Activated CD4-positive, CD25-positive, alpha-beta regulatory T cell treated with anti-CD3 and anti-CD28 coated beads, Interleukin-2, amount 50 U/mL, for 16 hours (primary cell): ENCODE measurements at regions not wholly inside any gene's neighbourhood (a gene's known extent, or its start where the extent isn't known, plus 50 kb on each side); places are given as distances from the start of the nearest gene placed in this dataset.

ENCODE experiments used
- DNase-seq: peaks from one replicate; pipeline ENCODE4 v3.0.0-alpha.2; 2020; ENCODE audit warnings: low read depth, low spot score

DNA sequence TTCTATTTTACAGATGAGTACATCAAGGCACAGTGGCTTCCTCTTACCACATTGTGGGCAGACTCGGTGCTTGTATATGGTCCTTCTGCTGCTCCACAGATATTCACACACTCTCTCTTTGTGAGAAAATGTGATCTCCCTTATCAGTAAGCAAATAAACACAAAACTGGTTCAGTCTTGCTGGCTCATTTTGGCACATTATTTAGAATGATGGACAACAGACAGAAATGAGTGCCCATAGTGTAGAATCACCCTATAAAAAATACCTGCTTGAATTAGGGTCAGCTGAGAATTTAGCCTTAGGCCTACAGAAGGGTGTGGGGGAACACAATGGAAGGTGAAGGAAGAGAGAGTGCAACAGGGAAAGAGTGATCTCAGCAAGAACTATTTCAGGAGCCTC, 423.1 kb downstream of the HLX start:
- DNase-seq, result no peak

DNA sequence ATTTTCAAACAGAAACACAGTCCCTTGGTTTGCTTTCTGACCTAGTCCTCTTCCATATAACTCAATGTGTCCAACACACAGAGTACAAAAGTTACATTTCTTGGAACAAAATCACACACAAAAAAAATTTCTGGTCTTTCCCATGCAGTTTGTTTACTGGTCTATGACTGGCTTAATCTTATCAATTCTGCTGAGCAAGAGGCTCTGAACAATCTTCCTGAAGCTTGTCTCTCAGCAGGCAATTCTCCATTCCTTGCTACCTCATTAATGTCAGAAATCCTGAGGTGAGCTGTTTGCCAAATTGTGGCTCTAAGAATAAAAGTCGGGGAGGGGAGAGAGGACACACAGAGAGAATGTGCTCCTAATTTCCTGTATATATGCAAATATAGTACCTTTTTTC, 423.6 kb downstream of the HLX start:
- DNase-seq, result no peak

DNA sequence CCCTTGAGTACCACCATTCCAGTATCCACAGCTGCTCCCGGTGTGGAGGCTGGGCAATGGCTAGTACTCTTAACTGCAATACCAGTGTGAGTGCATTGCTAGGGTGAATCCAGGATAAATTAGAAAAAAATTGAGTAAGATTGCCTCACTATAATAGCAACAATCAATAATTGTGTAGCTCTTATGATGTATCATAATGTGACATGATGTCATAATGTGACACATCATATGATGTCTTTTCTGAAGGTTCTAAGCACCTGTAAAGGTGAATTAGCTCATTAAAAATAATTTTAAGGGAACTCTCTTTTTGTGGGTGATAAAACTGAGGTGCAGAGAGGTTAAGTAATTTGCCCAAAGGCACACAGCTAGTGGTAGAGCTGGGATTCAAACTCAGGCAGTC, 424.4 kb downstream of the HLX start:
- no peak for DNase-seq

DNA sequence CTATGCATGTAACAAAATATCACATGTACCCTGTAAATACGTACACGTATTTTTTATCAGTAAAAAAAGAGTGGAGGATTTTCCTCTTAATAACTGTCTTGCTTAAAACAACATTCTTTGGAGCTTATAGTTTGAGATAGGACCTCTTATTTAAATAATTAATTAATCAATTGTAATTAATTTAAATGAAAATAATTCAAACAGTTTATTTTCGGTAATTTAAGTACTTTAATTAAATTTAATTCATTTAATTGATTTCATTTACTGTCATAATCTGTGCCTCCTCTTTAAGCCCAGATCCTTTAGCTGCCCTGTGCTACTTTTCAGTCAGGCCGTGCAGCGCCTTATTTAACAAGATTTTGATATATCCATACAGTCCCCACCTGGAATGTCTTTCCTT, 427.0 kb downstream of the HLX start:
- no peak for DNase-seq

DNA sequence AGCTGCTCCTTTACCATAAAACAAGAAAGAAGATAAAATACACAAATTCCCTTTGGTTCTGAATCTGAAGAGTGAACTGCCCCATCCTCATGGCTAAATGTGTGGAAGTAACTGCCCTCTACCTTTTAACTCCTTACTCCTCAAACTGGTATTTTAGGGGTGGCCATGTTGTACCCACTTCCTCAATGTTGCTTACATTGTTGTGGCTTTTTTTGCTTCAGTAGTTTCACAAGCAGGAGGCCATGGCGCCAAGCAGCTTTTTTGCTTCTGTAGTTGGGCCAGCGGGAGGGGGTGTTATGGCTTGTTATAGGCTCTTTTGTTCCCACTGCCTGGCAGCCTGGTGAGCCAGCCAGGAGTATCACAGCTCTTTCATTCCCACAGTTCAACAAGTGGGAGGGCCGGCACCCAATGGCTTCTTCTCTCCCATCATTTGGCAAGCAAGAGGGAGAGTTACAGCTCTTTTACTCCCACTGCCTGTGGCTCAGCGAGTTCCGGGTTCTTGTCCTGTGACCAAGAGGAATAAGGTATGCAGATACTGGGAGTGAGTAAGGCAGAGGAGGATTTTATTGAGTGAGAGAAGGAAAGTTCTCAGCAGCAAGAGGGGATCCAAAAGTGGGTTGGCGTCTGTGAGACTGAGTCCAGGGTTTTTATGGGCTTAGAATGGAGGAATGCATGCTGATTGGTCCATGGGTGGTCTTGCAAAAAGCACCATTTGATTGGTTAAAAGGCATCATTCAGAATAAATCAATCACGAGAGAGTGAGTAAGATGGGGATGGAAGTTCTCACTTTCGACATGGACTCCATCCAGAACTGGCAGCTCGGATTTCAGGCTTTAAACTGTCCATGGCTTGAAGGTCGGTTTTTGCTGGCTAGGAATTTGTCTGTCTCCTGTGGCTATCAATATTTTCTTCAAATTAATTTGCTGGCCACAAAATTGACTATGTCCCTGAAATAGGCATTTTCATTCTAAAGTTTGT, 429.6 kb downstream of the HLX start:
- DNase-seq, result no peak

DNA sequence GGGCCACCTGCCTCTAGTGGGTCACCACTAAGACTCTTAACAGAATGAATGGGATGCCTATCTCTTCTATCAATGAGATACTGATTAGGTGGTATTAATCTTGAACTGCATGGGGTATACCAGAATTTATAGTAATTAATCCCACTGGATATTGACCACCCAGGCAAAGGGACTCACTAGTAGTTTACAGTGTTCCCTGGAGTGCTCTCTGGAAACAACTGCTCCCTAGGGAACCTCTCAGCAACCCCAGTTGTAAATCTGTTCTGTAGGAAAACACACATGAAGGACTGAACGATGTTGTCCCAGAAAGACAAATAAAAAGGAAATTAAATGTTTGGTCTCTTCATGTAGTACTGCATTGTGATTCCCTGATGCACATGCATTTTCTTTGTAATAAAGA, 430.5 kb downstream of the HLX start:
- DNase-seq, result no peak

DNA sequence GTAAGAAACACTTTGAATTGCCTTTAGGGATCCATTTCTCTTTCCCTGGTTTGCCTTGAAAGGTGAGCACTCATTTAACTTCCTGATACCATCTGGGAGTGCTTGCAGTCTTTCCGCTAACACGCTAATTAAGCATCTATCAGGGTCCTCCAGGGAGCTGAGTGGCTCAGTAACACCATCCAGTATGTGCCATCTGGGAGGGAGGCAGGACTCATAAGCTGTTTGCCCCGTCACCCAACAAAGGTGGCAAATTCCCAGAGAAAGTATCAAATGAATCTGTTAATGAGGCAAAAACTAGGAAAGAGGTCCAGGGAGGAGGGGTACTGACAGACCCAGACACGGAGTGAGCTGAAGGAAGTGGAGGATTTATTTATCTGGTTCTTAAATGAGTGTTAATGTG, 430.9 kb downstream of the HLX start:
- no peak for DNase-seq

DNA sequence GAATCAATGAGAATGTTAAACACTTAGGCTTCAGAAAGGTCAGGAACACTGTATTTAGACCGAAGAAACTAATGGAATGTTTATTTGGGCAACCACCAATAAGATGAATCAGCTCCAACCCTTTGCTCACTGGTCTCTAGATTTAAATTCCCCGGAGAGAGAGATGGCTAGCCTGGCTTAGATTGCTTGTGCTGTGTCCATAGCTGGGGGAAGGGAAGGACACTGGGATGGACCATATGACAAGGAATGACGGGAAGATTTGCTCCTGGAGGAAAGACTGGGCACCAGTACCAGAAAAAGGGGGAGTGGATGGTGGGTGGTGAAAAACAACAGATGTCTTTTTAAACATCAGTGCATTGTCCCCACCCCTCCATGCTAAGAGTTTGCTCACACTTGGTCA, 426.6 kb downstream of the DUSP10 start:
- DNase-seq, result no peak

DNA sequence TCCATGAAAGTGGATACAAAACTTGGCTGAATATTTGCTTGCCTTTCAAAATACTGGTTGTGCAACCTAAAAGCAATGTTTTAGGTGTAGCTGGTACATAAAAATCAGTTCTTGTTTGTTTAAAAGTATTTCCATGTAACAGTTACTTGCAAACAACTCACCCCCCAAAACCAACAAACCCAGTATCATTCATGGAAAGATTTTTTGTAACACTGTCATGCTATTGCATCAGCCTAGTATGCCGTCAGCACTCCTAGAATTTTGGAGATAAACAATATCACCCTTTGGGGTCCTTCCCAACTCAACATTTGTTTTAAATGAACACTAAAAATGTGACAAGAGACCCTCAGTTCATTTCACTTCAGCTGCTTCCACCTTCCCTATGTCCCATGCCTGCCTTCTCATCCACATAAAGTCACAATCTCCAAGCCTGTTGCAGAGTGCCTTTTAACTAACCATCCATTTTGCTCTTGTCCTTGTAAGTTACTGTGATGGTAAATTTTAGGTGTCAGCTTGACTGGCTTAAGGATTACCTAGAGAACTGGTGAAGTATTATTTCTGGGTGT, 425.3 kb downstream of the DUSP10 start:
- DNase-seq, result no peak

DNA sequence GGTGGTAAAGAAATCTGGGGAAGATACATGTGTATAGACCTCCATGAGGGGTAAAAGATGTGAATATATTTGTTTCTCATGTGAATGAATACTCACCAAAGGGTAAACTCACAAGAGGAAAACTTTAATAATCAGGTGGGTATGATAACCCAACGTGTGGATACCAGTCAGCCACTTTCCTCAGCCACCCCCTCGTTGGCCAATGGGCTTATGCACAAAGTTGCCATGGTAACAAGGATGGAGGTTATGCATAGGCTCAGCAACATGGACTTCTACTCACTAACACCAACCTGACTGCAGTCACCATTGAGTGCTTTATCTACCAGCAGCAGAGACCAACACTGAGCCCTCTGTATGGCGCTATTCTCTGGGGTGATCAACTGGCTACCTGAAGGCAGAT, 424.4 kb downstream of the DUSP10 start:
- DNase-seq, result no peak

DNA sequence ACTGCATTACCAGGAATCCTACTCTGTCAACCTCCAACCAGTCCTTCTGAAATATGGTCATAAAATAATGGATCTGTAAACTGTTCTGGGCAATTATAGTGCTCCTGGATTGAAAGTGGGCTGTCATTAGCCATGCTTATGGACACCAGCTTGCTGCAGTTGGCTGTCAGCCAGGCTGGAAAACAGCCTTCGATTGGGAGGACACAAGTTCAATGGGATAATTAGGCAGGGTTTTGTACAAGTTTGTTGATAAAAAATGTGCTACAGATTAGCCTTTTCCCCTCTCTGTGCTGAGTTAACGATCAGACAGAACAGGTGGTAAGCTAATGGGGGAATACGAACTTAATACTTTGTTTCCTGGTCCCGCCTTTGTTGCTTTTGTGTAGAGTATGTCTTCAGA, 413.9 kb downstream of the DUSP10 start:
- DNase-seq, result no peak

DNA sequence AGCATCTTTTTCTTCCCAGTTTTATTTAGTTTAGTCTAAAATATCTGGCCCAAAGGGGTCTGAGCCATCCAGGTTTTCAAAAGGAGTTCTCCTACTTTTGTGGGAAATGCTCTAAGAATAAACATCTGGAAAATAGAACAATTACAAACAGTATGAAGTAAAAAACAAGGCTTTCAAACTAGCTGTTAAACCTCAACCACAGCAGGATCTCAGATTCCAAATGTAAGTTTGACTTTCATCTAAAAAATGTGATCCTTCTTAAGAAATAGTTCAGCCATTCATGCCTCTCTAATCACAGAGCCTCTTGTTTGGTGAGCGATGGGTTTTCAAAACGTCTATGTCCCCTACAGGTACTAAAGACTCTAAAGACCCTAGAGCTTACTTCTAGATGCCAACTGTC, 413.5 kb downstream of the DUSP10 start:
- DNase-seq, result no peak

DNA sequence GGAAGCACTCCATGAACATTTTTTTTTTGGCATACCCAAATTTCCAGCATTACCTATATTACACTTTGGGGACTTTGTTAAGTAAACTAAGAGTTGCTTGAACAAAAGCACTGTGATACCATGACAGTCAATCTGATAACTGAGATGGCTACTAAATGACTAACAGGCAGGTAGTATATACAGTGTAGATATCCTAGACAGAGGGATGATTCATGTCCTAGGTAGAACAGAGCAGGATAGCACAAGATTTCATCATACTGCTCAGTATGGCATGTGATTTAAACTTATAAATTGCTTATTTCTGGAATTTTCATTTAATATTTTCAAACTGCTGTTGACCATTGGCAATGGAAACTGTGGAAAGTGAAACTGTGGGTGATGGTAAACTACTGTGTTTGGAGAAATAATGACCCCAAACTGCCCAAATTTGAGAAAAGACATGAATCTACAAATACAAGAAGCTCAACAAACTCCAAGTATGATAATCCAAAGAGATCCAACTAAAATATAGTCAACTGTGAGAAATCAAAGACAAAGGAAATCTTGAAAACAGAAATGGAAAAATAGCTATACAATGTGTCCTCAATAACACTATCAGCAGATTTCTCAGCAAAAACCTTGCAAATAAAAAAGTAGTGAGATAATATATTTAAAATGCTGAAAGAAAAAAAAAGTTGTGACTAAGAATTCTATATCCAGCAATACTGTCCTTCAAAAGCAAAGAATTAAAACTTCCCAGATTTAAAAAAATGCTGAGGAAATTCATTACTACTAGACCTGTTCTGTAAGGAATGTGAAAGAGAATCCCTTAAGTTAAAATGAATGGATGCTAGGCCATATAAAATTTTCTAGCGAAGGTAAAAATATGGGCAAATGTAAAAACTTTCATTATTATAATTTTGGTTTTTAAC, 410.4 kb downstream of the DUSP10 start:
- no peak for DNase-seq

DNA sequence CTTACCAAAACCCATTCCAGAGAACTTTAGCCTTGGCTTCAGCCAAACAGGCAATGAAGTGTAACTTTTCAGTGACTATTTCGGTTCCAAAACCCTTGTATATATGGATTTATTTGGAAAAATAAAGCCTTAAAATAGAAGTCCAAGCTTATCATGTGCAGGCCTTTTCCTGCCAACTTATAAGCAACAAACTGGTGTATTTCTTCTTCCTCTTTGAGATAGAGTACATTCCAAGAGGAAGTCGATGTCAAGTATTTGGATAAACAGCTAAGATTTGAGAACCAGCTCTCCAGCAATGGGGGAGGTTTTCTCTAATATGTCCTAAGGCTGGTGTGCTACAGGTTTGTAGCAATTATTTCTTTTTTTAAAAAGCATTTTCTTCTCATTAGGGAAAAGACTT, 407.8 kb downstream of the DUSP10 start:
- DNase-seq, result no peak

DNA sequence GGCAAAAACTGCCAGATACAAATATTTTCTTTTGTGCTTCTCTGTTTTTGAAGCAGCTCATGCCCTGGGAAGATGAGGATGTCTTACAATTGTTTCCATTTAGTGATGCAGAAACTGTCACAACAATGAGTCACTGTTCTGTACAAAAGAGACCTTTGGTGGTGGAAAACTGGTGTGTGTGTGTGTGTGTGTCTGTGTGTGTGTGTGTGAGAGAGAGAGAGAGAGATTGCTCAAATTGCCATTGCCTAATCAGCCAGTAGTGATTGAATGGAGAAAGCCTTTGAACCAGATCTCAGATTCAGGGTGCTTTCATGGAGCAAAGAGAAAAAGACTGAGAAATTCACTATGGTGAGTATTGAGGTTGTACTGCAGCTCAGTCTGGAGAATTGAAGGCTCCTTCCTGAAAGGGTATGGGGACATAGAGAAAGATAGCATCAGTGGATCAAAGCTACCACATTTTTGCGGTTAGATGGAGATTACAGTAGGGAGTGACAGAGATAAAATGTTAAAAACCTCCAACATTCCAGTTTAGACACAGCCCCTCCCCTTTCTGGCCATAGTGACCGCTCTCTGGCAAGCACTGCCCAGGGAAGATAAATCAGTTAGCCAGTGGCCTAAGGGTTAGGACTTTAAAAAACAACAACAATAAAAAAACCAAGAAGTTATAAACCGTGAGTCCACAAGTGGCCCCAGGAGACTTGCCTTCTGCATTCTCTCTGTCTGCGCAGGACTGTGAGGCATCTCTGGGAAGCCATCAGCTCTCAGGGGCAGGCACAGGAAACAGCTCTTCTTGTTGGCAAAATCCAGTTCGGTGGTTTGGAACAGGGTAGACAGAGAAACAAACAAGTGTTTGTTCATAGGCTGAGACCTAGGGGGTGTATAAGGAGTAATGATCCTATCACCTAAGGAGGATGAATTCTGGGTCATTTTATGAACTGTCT, 406.5 kb downstream of the DUSP10 start:
- no peak for DNase-seq

DNA sequence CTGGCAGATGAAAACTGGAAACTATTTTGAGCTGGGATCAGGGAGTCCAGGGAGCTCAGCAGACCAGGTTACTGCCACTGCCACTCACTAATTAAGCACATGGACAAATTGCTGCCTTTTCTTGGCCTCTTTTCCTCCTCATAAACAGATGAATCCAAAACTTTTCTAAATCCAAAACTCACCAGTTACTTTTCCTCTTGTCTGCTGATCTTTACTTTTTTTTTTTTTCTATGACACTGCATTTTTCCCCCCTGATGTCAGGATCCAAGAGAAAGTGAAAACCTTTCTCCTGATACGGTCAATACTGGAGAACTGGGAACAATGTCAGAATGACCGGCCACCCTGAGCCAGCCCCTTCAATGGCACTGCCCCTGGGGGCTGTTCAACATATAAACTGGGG, 405.8 kb downstream of the DUSP10 start:
- no peak for DNase-seq

DNA sequence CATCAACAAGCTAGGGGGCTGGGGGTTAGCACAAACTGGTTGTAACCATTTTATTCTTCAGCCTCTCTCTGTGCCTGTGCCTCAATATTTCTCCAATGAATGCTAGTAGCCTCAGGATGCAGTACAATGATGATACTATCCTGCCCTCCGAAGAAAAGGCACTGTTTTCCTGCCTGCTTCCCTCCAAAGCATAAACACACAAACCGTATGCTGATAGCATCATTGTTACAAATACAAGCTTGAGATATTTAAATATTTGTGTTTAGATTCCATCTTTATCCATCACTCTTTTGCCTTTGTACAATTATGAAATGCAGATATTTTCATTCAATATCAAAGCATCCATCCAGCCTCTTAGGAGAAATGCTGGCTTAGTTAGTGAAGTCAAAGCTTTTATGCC, 404.8 kb downstream of the DUSP10 start:
- DNase-seq, result no peak

DNA sequence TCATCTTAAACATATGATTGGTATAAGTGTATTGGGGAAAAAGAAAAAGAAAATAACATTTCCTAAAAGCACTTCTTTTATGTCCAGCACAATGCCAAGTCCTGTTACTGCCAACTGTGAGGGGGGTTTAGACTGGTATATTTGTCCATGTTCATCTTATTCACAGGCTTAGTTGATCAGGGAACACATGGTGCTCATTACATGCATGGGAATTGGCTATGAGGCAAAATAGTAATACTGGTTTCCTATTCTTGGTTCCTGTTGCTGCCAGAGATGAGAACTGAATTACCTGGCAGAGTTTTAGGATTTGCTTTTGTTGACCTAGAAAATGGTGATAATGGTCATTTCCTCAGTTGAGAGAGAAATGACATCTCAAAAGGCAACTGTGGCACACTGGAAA, 398.8 kb downstream of the DUSP10 start:
- no peak for DNase-seq

DNA sequence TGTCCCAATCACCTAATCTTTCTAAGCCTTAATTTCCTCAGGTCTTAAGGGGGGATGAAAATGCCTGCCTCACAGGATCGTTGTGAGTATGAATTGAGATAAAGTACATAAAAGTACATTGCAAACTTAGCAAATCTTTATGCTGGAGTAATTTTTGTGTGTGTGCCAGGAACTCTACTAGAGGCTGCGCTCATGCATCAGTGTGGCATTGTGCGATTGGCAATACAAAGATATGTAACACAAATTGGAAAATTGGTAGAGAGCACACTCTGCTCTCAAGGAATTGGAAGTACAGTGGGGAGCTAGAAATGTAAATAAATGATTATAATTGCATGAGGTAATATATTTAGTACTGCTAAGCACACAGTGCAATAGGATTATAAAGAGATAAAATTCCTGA, 398.3 kb downstream of the DUSP10 start:
- DNase-seq, result no peak

DNA sequence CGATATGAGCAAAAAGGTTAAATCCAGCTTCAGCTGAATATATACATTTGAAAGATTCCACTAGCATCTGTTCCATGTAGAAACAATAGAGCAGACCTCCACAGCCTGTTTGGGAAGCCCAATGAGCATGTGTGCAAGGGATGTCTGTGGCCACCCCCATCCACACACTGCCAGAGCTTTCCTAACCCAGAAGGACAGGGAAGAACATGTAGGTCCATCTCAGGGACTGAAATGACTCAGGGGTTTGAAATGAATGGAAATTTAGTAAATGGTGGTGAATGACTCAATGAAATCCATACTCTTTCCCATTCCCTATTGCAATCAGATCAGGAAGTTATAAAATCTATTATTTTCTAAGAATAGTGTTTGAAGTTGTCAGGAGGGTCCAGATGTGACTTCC, 397.2 kb downstream of the DUSP10 start:
- DNase-seq, result no peak

DNA sequence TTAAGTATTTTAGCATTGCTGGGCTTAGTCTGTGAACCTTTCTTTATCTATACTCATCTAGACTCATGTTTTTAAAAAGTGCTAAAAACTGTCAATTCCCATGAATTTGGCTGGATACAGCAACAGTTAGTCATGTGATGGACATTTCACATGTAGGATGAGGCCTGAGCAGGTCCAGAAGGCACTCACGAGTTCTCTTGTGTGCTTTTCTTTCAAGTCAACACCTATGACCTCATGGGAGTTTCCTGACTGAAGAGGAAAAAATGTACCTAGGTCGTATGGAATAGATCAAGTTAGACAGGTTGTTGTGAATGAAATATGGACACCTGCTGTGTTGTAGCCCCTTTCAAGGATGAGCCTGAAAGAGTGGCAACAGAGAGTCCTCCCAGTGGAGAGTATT, 394.2 kb downstream of the DUSP10 start:
- DNase-seq, result no peak
